Lung (tissue), 11 donors: ENCODE measurements at regions not wholly inside any gene's neighbourhood (a gene's known extent, or its start where the extent isn't known, plus 50 kb on each side); places are given as distances from the start of the nearest gene placed in this dataset.

Experiments used
- ATAC-seq: fragments of 200-7000 bp; cut with Tn5 transposase; one replicate; pipeline ENCODE4 v1.9.1; 2020; ENCODE audit warnings: moderate number of reproducible peaks; ENCODE audit not compliant: insufficient read depth, low FRiP score
- DNase-seq, 3 donors: peaks; one replicate each; pipeline ENCODE4 v3.0.0-alpha.2; 2013 to 2017
- H3K27ac ChIP-seq, 2 donors: one replicate each; pipeline ENCODE4 v1.5.1; 2013; ENCODE audit warnings: mild to moderate bottlenecking in 2 of 2, moderate library complexity in 2 of 2, control low read depth in 1 of 2, inconsistent platforms in 1 of 2, low read depth in 1 of 2, low read length in 1 of 2
- H3K27me3 ChIP-seq, 3 donors: one replicate each; pipeline ENCODE4 v1.5.1; 2013; ENCODE audit warnings: low read length in 2 of 3; ENCODE audit not compliant: control insufficient read depth in 3 of 3, insufficient read depth in 3 of 3
- H3K36me3 ChIP-seq, 4 donors: one replicate each; pipeline ENCODE4 v1.5.1; 2013; ENCODE audit warnings: low read length in 4 of 4, mild to moderate bottlenecking in 1 of 4, moderate library complexity in 1 of 4; ENCODE audit not compliant: control insufficient read depth in 4 of 4, insufficient read depth in 4 of 4
- H3K4me1 ChIP-seq, 5 donors: one replicate each; pipeline ENCODE4 v1.5.1; 2013; ENCODE audit warnings: low read length in 5 of 5, mild to moderate bottlenecking in 2 of 5, moderate library complexity in 1 of 5; ENCODE audit not compliant: control insufficient read depth in 5 of 5, insufficient read depth in 5 of 5
- H3K4me3 ChIP-seq: one replicate; pipeline ENCODE4 v1.5.1; 2013; ENCODE audit warnings: mild to moderate bottlenecking, control low read depth, moderate library complexity
- H3K9ac ChIP-seq, 2 donors: one replicate each; pipeline ENCODE4 v1.5.1; 2013; ENCODE audit warnings: low read length in 2 of 2, control low read depth in 1 of 2; ENCODE audit not compliant: insufficient read depth in 1 of 2
- H3K9me3 ChIP-seq, 4 donors: one replicate each; pipeline ENCODE4 v1.5.1; 2013; ENCODE audit warnings: low read length in 3 of 4, mild to moderate bottlenecking in 1 of 4, moderate library complexity in 1 of 4; ENCODE audit not compliant: control insufficient read depth in 4 of 4, insufficient read depth in 3 of 4
- WGBS, 2 donors: extraction: QIAGEN DNeasy Blood & Tissue Kit; methylation state at CpG; one replicate each; pipeline ENCODE4 v1.1.7; 2013; 5-methylcytosine and 5-hydroxymethylcytosine counted together
- TF ChIP-seq, protein P1 (sequence below): IDR thresholded peaks from 2 replicates; pipeline ENCODE4 v1.5.1; 2012; ENCODE audit warnings: mild to moderate bottlenecking; ENCODE audit errors: control extremely low read depth, extremely low read depth
- donor health status: control.
- donor health status: control.
- donor health status: Bipolar disorder and iron deficiency.
- donor health status: healthy.
- donor health status: DM: yes; HTN: yes; CAD: no.

- TF ChIP-seq, protein P1, sequence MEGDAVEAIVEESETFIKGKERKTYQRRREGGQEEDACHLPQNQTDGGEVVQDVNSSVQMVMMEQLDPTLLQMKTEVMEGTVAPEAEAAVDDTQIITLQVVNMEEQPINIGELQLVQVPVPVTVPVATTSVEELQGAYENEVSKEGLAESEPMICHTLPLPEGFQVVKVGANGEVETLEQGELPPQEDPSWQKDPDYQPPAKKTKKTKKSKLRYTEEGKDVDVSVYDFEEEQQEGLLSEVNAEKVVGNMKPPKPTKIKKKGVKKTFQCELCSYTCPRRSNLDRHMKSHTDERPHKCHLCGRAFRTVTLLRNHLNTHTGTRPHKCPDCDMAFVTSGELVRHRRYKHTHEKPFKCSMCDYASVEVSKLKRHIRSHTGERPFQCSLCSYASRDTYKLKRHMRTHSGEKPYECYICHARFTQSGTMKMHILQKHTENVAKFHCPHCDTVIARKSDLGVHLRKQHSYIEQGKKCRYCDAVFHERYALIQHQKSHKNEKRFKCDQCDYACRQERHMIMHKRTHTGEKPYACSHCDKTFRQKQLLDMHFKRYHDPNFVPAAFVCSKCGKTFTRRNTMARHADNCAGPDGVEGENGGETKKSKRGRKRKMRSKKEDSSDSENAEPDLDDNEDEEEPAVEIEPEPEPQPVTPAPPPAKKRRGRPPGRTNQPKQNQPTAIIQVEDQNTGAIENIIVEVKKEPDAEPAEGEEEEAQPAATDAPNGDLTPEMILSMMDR = no peak
- WGBS, 2 donors = 93 to 94% methylated on average over 1 of the region's 1 CpG
Observed at GRCh38 chr3:82764521-82764920, 1003.1 kb upstream of the GBE1 start.

DNA sequence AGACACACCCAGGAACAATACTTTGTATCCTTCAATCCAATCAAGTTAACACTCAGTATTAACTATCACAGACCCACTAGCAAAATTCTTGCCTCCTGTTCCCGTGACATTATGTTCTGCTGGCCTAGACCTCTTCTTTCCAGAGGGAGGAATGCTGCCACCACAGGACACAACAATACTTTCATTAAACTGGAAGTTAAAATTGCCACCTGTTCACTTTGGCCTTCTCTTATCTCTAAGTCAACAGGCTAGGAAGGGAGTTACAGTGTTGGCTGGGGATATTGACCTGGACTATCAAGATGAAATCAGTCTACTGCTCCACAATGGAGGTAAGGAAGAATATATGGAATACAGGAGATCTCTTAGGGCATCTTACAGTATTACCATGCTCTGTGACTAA, 1000.4 kb upstream of the GBE1 start:
- no peak for DNase-seq
- no peaks in the 10 kb centered on the region for H3K27me3 ChIP-seq
- H3K36me3 ChIP-seq = no peaks in the 10 kb centered on the region
- peaks cover 0 to 3% (median 0%) of the 10 kb centered on the region in 4 donors for H3K9me3 ChIP-seq
- TF ChIP-seq, protein P1 = no peak
- H3K4me3 ChIP-seq = no peak overlapping the region
- 66 to 85% methylated on average over 1 of the region's 1 CpG for WGBS, 2 donors
- no peaks in the 10 kb centered on the region for H3K4me1 ChIP-seq
- H3K27ac ChIP-seq = no peak overlapping the region
- ATAC-seq = no peak
- H3K9ac ChIP-seq = no peak overlapping the region

More at GRCh38 chr3:82764521-82764920, 1003.1 kb upstream of the GBE1 start:
- H3K36me3 ChIP-seq = no peaks in the 10 kb centered on the region
- DNase-seq (no peak), ATAC-seq (no peak)
- no peak overlapping the region for H3K27ac ChIP-seq
- peaks cover 0 to 3% (median 0%) of the 10 kb centered on the region in 4 donors for H3K9me3 ChIP-seq
- H3K4me3 ChIP-seq = no peak overlapping the region
- no peaks in the 10 kb centered on the region for H3K4me1 ChIP-seq
- no peaks in the 10 kb centered on the region for H3K27me3 ChIP-seq
- no peak overlapping the region for H3K9ac ChIP-seq

GRCh38 chr3:82745544-82745943, 984.1 kb upstream of the GBE1 start:
- no peak overlapping the region for H3K27ac ChIP-seq
- no peaks in the 10 kb centered on the region for H3K27me3 ChIP-seq
- TF ChIP-seq, protein P1 = no peak
- H3K9ac ChIP-seq = no peak overlapping the region
- H3K36me3 ChIP-seq = no peaks in the 10 kb centered on the region
- peaks cover 0 to 4% (median 0%) of the 10 kb centered on the region in 4 donors for H3K9me3 ChIP-seq
- DNase-seq = no peak
- no peak overlapping the region for H3K4me3 ChIP-seq
- WGBS, 2 donors = 46 to 79% methylated on average over 1 of the region's 1 CpG
- H3K4me1 ChIP-seq = peaks cover 0 to 1% (median 0%) of the 10 kb centered on the region in 5 donors
- no peak for ATAC-seq

DNA sequence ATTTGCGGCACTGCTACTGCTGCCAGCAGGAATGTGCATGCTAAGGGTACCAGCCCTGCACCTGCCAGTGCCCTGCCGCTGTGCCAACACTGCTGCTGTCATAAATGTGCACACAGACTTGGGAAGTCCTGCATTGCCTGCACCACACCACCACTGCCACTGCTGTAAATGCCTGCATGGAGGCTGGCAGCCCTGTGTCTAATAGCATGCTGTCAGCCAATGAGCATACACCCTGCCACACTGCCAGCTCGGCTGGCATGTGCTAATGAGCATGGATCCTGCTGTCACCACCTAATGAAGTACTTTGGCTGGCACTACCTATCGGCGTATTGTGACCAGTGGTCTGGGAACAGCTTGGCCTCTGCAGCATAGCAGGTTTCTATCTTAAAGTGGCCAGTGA, 981.8 kb upstream of the GBE1 start:
- WGBS, 2 donors = 91% methylated on average over 5 of the region's 5 CpGs
- H3K27me3 ChIP-seq = no peaks in the 10 kb centered on the region
- DNase-seq (no peak), ATAC-seq (no peak)
- TF ChIP-seq, protein P1 = no peak
- no peak overlapping the region for H3K27ac ChIP-seq
- peaks cover 0 to 4% (median 0%) of the 10 kb centered on the region in 4 donors for H3K9me3 ChIP-seq
- H3K4me3 ChIP-seq = no peak overlapping the region
- peaks cover 0 to 1% (median 0%) of the 10 kb centered on the region in 5 donors for H3K4me1 ChIP-seq
- no peak overlapping the region for H3K9ac ChIP-seq
- no peaks in the 10 kb centered on the region for H3K36me3 ChIP-seq
